NCI-H2107 treated with DMSO at 0.1 percent for 48 hours (cell line): ENCODE measurements at regions not wholly inside any gene's neighbourhood (a gene's known extent, or its start where the extent isn't known, plus 50 kb on each side); places are given as distances from the start of the nearest gene placed in this dataset.
"Not testable (repeated sequence)": the region's sequence is repeated elsewhere in the genome, so short reads cannot be mapped to it uniquely, and the experiment has no call there.

Experiments used
- DNase-seq: peaks from one replicate; lab custom pipeline; 2025; ENCODE audit not compliant: unreplicated experiment; lab: John Stamatoyannopoulos, UW

DNA sequence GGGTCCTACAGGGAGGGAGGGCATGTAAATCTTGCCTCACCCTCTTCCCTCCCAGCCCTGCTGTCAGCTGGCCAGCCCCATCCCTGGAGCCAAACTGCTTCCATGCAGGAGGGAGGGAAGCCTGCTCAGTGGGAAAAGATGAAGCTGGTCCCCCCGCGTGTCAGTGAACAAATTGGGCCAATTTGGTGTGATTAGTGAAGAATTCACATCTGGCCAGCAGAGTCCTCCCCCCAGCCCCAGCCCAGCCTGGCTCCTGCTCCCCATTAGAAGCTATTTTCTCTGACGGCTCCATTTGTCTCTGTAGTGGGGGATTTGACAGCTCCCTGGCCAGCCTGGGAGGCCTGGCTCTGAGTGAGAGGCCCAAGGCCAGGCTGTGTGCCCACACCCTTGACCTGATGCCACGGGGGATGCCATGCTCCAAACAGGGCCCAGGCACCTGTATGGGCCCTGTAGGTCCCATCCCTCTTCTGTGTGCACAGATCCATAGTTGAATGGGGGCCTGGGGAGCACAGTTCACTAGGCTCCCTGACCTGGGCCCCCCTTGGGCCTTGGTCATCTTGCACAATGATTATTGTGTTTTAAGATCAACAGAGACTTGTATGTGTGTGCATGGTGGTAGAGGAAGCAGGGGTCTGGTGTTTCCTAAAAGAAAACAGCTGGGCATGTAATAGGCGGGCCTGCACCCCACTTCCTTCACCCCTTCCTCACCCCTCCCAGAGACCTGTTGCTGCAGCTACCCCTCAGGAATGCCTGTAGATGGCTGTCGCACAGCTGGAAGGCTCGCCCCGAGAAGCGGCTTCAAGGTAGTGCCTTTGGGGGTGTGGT is 50.7 kb upstream of the TAC4 start:
- no peak for DNase-seq

GRCh38 chr17:49899191-49899485 is 51.3 kb upstream of the TAC4 start:
- DNase-seq, result no peak

- DNase-seq, result no peak
These were observed 51.7 kb upstream of the TAC4 start for GRCh38 chr17:49899588-49899987.

DNA sequence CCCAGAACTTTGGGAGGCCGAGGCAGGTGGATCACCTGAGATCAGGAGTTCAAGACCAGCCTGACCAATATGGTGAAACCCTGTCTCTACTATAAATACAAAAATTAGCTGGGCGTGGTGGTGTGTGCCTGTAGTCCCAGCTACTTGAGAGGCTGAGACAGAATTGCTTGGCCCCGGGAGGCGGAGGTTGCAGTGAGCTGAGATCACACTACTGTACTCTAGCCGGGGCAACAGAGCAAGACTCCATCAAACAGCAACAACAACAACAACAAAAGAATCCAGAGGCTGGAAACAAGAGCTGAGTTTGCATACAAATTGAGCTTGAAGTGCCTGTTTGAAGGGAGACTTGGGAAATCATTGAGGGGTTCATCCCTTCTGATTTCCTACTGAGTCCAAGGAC is 52.9 kb upstream of the TAC4 start:
- not testable (repeated sequence) for DNase-seq

DNA sequence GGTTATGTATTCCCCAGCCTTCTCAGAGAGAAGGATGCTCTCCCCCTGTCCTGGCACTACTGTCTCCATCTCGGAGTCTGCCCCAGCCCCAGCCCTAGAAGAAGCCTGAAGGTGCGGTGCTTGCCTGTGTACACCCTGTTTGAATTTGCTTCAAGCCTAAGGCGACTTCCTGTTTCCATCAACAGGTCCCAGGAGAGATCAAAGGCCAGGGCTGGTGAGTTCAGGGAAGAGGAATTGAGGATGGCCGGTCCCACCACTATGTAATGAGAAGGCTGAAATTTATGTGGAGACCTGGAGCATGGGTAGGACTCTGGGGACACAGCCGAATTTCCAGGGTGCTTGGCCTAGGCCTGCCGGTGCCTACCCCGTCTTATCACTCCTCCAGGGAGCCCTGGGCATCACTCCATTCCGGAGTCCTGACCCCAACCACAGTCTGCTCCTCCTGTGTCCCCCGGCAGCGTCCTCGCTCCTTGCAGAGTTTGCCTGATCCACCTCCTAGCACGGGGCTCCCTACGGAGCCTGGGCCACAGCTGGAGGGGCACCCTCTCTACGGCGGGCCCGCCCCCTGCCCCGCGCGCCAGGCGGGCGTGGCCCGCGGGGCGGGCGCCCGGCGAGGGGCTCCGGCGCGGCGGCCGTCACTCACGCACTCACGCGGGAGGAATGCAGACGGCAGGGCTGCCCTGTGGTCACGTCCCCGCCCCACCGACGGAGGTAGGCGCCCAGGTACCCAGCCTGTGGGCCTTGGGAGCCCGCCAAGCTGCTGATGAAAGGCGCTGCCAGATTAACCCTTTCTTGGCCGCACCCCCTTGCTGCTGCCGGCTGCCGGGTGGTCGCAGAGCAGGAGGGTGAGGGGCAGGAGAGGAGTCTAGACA is 53.8 kb upstream of the TAC4 start:
- no peak for DNase-seq

GRCh38 chr17:49903523-49903922 is 55.7 kb upstream of the TAC4 start:
- DNase-seq, result no peak

GRCh38 chr17:49904893-49905292 is 57.0 kb upstream of the TAC4 start:
- DNase-seq, result no peak

GRCh38 chr17:49906531-49907136 is 58.8 kb upstream of the TAC4 start:
- DNase-seq, result no peak

DNA sequence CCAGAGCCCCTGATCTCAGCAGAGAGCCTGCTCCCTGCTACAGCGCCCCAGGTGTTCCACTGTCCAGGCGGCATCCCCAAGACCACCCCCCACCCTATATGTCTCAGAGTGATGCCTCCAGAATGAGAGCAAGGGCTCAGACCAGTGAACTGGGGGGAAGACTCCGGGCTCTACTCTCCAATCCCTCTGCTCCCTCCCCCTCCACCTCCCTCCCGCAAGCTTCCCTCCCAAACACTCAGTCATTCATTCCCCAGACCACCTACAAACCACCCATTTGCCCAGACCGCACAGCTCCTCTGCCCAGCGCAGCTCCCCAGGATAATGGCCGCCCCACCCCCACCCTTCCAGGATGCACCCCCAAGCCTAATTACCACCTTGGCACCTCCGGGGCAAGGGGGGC is 59.4 kb upstream of the TAC4 start:
- no peak for DNase-seq

DNA sequence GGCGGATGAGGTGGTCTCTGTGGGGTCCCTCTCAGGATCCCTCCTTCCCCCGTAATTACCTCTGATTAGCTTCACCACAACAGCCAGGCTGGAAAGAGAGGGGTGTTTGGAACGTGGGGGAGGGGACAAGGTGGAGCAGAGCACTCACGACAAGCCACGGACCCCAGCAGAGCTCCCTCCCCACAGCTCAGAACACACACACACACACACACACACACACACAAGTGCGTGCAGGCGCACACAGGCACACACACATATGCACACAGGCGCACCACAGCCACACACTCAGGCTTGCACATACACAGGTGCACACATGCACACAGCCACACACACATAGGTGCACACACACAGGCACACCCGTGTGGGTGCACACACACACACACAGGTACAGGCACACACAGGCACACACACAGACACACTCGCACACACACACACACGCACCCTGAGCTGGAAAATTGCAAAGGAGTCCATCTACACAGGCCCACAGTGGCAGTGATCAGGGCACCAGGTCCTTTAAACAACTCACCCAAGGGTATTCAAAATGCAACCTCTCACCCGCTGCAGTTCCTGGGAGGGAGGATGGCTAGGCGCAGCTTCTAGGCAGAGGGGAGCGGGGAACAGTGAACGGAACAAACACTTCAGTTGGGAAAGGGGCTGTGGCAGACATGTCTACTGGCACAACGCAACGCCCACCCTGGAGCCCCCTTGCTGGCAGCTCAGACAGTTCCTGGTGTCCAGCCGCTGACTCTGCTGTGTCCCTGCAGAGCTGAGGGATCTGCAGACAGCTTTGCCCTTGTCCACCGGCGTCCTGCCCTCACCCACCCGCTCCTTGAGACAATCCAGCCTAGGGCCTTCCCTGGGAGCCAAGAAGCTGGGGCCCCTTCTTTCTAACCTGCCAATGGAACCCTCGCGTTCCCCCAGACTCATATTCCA is 59.9 kb upstream of the DLX4 start:
- DNase-seq, result no peak

DNA sequence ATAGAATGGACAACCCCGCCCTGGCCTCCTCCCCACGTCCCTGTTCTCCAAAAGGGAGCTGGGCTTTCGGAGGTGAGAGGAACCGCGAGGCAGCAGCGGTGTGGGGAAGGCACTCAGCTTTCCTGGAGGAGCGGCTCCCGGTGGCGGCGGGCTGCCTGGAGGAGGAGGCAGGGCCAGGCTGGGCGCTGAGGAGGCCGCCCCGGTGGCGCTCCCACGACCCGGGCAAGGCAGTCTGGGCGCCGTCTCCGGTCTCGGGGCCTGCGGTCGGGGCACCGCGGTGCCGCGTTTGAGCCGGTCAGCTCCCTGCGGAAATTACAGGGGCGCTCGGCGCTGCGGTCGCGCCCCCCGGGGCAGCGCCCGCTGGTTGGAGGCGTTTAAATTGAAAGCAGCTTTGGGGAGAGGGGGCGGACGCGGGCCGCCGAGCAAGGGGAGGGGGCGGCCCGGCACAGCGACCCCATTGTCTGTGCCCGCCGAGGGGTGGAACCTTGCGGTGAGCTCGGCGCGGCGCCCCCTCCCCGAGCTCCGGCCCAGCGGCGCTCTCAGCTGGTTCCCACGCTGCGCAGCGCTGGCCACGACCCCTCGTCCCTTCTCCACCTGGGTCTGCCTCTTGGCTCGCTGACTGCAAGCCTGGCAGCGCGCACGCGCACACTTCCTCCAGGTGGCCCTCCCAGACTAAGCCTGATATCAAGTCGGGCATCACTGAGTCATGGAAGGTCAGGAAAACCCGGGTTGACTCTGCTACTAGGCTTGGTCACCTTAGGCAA is 58.7 kb upstream of the DLX4 start:
- DNase-seq, result no peak

- no peak for DNase-seq
These were observed 58.2 kb upstream of the DLX4 start for GRCh38 chr17:49910858-49911204.

- DNase-seq, result no peak
These were observed 57.3 kb upstream of the DLX4 start for GRCh38 chr17:49911719-49912118.

DNA sequence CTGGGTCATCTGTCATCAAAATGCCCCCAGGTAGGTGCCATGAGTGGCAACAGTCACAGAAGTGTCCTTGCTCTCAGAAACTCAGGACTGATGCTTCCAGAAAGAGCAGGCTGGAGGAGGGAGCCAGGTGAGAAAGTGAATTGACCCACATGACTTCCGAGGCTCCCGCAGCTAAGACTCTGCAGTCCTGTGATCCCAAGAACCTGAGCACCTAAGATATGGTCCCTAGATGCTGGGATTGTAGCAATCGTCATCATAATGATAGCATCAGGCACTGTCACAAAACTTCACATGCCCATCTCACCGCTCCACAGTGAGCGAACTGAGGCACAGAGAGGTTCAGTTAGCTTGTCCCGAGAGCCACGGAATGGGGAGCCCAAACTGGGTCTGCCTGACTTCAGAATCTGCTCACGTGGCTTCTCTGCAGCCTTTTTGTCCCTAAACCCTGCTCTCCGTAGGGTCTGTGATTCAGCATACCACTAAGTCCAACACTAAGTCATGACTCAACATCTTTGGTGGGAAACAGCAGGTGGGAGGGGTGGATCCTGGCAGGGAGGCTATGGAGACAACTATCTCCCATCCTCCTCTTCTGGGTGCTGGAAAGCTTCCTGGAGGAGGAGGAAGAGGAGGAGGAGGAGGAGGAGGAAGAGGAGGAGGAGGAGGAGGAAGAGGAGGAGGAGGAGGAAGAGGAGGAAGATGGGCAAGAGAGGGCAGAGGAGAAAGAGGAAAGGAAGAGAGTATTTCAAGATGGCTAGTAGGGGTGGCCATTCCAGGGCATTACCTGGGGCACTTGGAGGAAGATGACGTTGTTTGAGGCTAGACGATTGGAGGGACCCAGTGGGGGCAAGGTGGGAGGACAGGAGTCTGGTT is 55.5 kb upstream of the DLX4 start:
- no peak for DNase-seq

GRCh38 chr17:49914096-49914490 is 54.9 kb upstream of the DLX4 start:
- DNase-seq, result peak; percentile 56

DNA sequence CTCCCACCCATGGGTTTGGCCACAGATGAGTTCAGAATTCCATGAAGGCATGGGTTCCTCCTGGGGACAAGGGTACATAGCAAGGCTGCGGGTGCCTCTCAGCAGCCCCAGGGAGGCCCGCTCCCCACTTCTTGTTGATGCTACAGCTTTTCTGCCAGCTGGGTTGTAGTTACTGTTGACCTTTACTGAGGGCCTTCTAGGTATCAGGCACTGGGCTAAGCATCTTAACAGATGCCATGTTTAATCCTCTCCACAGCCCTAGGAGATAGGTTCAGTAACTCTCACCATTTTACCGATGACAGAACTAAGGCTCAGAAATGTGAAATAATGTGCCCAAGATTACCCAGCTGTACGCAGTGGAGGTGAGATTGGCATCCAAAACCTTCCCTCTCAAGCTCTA is 54.3 kb upstream of the DLX4 start:
- no peak for DNase-seq

DNA sequence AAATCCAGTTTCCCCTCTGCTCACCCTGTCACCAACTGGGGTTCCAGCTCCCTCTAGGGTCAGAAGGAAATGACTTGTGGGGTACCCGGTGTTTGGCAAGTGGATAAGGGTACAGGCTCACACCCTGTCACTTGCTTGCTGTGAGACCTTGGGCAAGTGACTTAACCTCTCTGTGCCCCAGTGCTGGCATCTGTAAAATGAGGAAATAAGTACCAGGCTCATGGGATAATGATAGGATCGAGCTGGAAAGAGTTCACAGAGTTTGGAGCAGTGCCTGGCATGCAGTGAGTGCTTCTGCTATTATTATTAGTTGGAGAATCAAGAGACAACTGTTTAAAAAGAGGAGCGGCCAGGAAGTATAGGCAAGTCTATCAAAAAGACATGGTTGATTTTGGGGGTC is 53.7 kb upstream of the DLX4 start:
- no peak for DNase-seq

GRCh38 chr17:49915670-49916069 is 53.3 kb upstream of the DLX4 start:
- no peak for DNase-seq

DNA sequence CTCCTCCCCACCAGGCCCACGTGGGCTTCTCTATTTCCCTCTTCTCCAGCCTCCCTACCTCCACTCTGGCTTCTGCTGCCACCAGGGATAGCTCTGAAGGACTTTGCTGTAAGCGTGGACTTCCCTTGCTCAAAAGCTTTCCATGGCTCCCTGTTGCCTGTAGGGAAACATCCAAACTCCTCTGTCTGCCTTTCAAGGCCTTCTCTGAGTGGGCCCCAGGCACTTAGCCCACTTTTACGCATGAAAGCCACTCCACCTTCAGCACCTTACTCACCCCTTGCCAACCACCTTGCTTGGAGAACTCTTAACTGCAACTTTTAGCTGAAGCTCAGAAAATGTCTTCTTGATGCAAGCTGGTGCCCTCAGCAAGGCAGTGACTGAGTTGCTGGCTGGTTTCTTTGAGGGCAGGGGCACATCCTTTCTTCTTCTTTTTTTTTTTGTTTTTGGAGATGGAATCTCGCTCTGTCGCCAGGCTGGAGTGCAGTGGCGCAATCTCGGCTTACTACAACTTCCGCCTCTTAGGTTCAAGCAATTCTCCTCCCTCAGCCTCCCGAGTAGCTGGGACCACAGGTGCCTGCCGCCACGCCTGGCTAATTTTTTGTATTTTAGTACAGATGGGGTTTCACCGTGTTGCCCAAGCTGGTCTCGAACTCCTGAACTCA is 52.0 kb upstream of the DLX4 start:
- DNase-seq, result no peak
